Smooth muscle cell (in vitro differentiated cells): ENCODE measurements at regions not wholly inside any gene's neighbourhood (a gene's known extent, or its start where the extent isn't known, plus 50 kb on each side); places are given as distances from the start of the nearest gene placed in this dataset.

Source experiments
- DNase-seq: peaks from one replicate; lab custom pipeline; 2025; ENCODE audit not compliant: unreplicated experiment; lab: John Stamatoyannopoulos, UW
- H2AFZ ChIP-seq: fragments of 200-600 bp; sonication (generic); 2 replicates; pipeline ENCODE4 v1.6.0; 2016; ENCODE audit warnings: antibody characterized with exemption, low read depth, mild to moderate bottlenecking
- H3F3A ChIP-seq: fragments of 200-600 bp; sonication (generic); 2 replicates; pipeline ENCODE4 v1.6.0; 2017; ENCODE audit warnings: antibody characterized with exemption, low read depth
- H3K27ac ChIP-seq: fragments of 200-600 bp; sonication (generic); 2 replicates; pipeline ENCODE4 v1.5.1; 2016; ENCODE audit warnings: low read depth, mild to moderate bottlenecking
- H3K27me3 ChIP-seq: fragments of 200-600 bp; sonication (generic); 2 replicates; pipeline ENCODE4 v1.6.1; 2016; ENCODE audit warnings: low read depth, mild to moderate bottlenecking
- H3K36me3 ChIP-seq: fragments of 200-600 bp; sonication (generic); 2 replicates; pipeline ENCODE4 v1.5.1; 2016; ENCODE audit warnings: low read depth
- H3K4me1 ChIP-seq: fragments of 200-600 bp; sonication (generic); 2 replicates; pipeline ENCODE4 v1.5.1; 2016; ENCODE audit warnings: low read depth
- H3K4me2 ChIP-seq: fragments of 200-600 bp; sonication (generic); 2 replicates; pipeline ENCODE4 v1.6.0; 2016; ENCODE audit warnings: mild to moderate bottlenecking
- H3K4me3 ChIP-seq: fragments of 200-600 bp; sonication (generic); 2 replicates; pipeline ENCODE4 v1.5.1; 2016; ENCODE audit warnings: mild to moderate bottlenecking
- H3K79me2 ChIP-seq: fragments of 200-600 bp; sonication (generic); 2 replicates; pipeline ENCODE4 v1.6.0; 2016; ENCODE audit warnings: low read depth, mild to moderate bottlenecking
- H3K9ac ChIP-seq: fragments of 200-600 bp; sonication (generic); 2 replicates; pipeline ENCODE4 v1.6.0; 2016; ENCODE audit warnings: low read depth
- H3K9me3 ChIP-seq: fragments of 200-600 bp; sonication (generic); replicated peaks from 2 replicates; pipeline ENCODE4 v1.5.1; 2016; ENCODE audit warnings: low read depth
- H4K20me1 ChIP-seq: fragments of 200-600 bp; sonication (generic); 2 replicates; pipeline ENCODE4 v1.6.0; 2016; ENCODE audit warnings: low read depth
- CTCF ChIP-seq: fragments of 200-600 bp; sonication (generic); IDR thresholded peaks from 2 replicates; pipeline ENCODE4 v1.5.1; 2017; ENCODE audit warnings: borderline replicate concordance, mild to moderate bottlenecking, antibody characterized with exemption; ENCODE audit not compliant: insufficient read depth, poor library complexity, severe bottlenecking
- WGBS: methylation state at CpG from one replicate; pipeline ENCODE4 v1.1.7; 2016; ENCODE audit warnings: low lambda C conversion rate; 5-methylcytosine and 5-hydroxymethylcytosine counted together

GRCh38 chr18:46426679-46427047 lies 230.4 kb downstream of the LOXHD1 start:
- Histone ChIP-seq H3K4me2 (no peak overlapping the region), H3K9me3 (no peaks in the 10 kb centered on the region), H3K79me2 (no peaks in the 10 kb centered on the region), H3F3A (no peaks in the 10 kb centered on the region), H3K9ac (no peak overlapping the region), H3K4me1 (peaks cover 12% of the 10 kb centered on the region), H3K4me3 (no peak overlapping the region), H3K27me3 (no peaks in the 10 kb centered on the region), H4K20me1 (no peaks in the 10 kb centered on the region), H2AFZ (no peak overlapping the region), H3K36me3 (no peaks in the 10 kb centered on the region), H3K27ac (no peak overlapping the region)
- DNase-seq = no peak
- 87% methylated on average over 1 of the region's 1 CpG for WGBS
- no peak for TF ChIP-seq CTCF
